CD1c-positive myeloid dendritic cell (primary cell): ENCODE measurements at regions not wholly inside any gene's neighbourhood (a gene's known extent, or its start where the extent isn't known, plus 50 kb on each side); places are given as distances from the start of the nearest gene placed in this dataset.

Experiments
- DNase-seq: peaks from one replicate; pipeline ENCODE4 v3.0.0-alpha.2; 2016; ENCODE audit errors: extremely low spot score

GRCh38 chr7:25982684-25983083 is 169.3 kb upstream of the NFE2L3 start:
- no peak for DNase-seq

- no peak for DNase-seq
These were observed 166.8 kb upstream of the NFE2L3 start for GRCh38 chr7:25985196-25985595.

GRCh38 chr7:25988640-25989039 is 163.4 kb upstream of the NFE2L3 start:
- no peak for DNase-seq

GRCh38 chr7:25989140-25989705 is 162.8 kb upstream of the NFE2L3 start:
- DNase-seq: no peak

GRCh38 chr7:25994433-25994994 is 157.5 kb upstream of the NFE2L3 start:
- DNase-seq: no peak

GRCh38 chr7:25995216-25995615 is 156.8 kb upstream of the NFE2L3 start:
- no peak for DNase-seq

- no peak for DNase-seq
These were observed 156.0 kb upstream of the NFE2L3 start for GRCh38 chr7:25996006-25996408.

DNA sequence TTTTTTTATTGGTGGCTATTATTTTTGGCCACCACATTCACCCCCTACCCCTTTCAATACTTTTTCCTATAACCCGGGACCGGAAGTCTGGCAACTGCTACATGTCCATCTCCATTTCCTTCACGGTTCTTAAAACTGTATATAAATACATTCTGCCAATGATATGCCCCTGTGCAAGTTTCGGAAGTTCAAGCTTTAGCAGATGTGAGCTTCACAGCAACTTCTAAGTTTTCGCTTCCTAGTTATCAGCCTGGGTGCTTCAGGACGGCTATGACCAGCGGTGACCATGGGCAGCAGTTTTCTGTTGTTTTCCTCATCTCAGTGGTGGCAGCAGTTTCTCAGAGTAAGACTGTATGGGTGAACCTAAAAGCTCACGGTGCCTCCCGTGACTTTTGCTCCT is 153.5 kb upstream of the NFE2L3 start:
- no peak for DNase-seq

GRCh38 chr7:26000841-26001240 is 151.2 kb upstream of the NFE2L3 start:
- DNase-seq: no peak

DNA sequence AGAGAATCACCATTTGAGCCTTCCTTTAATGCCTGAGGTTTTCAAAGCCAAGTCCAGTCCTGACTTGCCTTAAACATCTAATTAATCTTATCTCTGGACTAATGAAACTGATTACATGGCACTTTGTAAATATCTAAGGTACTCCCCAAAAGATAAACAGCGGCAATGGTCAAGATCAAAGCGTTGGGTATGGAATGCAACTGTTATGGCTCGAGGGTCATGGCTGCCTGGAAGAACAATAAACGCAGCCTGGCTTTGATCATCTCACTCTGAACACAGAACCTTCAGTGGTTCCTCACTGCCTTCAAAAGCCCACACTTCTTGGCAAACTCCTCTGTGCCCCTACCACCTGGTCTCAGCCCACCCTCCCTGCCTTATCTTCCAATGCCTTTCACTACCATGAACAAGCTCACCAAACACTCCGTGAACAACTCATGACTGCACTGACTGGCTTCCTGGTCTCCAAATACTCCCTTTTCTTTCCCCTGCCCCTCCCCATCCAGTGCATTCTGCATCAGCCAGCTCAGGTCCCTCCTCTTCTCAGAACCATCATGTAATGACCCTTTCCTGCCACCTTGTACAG is 150.2 kb upstream of the NFE2L3 start:
- DNase-seq: no peak

DNA sequence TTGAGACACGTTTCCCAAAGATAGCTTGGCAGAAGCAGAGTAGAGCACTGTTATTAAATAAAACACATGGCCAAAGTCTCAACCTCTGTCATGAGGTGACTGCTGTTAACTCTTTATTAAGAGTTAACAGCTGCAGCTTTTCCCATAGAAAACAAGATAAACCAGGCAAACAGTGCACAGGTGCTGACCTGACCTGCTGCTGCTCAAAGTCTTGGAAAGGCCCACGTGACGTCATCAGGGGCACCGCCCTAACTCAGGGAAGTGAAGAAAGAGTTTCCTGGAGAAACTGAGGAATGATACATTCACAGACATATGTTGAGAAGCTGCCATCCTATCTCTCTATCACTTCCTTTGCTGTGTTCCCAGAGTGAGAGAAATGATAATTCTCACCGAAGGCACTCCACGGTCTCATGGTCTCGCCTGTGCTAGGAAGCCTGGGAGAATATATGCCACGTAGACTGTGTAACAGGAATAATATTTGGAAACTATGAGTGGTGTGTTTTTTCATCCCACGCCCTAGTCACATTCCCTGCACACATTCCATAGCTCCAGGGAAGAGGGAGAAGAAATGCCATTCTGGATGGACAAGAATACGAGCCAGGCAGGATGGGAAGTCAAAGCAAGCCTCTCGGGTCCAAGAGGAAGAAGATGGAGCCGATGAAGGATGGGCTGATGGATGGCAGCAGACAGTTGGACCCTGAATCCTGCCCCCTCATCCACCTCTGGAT is 146.2 kb upstream of the NFE2L3 start:
- no peak for DNase-seq

- DNase-seq: no peak
These were observed 145.6 kb upstream of the NFE2L3 start for GRCh38 chr7:26006426-26006825.

GRCh38 chr7:26007510-26007909 is 144.5 kb upstream of the NFE2L3 start:
- DNase-seq: no peak

- no peak for DNase-seq
These were observed 143.6 kb upstream of the NFE2L3 start for GRCh38 chr7:26008428-26008827.

GRCh38 chr7:26011039-26011696 is 140.8 kb upstream of the NFE2L3 start:
- DNase-seq: no peak

DNA sequence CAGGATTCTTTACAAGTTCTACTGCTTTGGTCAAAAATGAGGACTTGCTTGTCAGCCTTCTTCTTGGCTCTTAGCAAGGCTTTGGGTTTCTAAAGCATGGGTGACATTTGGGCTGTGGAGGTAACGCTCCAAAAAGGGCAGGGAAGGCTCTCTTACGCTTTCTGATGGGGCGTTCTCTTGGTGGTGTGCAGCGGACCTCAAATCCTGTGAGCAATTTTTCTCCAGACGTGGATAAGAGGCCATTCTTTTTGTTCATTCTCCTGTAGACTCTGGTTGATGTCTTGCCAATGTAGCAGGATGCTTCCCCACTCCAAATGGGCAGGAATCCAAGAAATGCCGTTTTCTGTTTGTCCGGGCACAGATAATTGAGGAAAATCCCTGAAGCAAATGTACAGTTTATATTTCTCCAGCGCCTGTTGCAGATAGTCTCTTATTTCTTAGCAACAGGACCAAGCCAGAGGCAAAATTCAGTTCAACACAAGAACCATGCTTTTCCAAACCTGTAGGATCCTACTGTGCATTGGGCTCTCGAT is 138.4 kb upstream of the NFE2L3 start:
- DNase-seq: no peak

DNA sequence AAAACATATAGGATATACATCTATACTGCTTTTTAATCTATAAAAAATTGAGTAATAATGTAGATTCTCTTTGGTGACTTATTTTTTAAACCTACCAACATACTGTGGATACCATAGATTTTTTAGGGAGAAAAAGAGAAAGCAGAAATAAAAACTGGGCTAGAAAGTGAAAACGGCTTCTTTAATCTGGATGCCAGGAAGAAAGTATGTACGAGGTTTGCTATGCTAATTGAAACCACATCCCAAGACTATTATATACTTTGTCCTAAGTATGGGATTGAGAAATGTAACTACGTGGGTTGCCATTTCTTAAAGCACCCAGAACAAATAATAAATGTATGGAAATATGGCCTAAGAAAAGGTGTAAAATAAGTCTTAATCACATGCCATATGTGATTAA is 129.0 kb upstream of the NFE2L3 start:
- DNase-seq: no peak

- no peak for DNase-seq
These were observed 122.1 kb upstream of the NFE2L3 start for GRCh38 chr7:26029911-26030310.

DNA sequence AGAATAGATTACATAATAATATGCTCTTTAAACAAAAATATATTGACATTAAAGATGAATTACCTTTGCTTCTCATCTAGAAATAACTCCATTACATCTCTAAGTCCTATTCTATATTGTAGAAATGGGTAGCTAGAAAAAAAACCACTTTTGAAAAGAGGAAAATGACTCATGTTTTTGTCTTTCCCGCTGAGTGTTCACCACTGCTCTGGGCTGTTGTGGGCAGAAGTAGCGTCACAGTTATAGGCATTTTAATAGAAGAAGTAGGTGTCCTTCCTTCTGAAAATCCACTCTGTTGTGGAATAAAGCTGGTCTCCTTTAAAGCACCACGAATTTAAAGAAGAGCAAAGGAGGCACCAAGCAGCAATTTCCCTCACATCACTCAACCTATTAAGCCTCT is 117.6 kb upstream of the NFE2L3 start:
- peak; percentile 37 for DNase-seq

DNA sequence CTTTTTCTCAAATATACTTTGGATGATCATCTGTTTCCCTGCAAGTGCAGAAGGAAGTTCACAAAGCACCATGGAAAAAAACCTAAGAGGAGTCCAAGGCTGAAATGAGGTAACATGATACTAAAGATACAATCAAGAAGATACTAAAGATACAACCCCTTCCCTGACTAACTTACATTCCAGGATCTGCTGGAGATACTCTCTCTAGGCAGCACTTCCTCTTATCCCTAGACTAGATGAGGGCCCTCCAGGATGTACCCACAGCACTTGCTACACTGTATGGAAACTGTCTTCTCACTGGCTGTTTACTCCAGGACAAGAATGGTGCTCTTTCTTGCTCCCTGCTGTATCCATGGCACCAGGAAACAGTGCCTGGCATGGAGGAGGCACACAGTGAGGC is 116.4 kb upstream of the NFE2L3 start:
- no peak for DNase-seq

- no peak for DNase-seq
These were observed 115.9 kb upstream of the NFE2L3 start for GRCh38 chr7:26036092-26036491.
